Type B pancreatic cell (in vitro differentiated cells): ENCODE measurements at regions not wholly inside any gene's neighbourhood (a gene's known extent, or its start where the extent isn't known, plus 50 kb on each side); places are given as distances from the start of the nearest gene placed in this dataset.

Source experiments
- DNase-seq: peaks from one replicate; pipeline ENCODE4 v3.0.0; 2021; ENCODE audit warnings: mixed read lengths; ENCODE audit not compliant: unreplicated experiment; ENCODE audit errors: extremely low spot score
- H3K27ac Mint-ChIP-seq: 2 replicates; pipeline ENCODE4 v1.8.0; 2021; ENCODE audit warnings: mild to moderate bottlenecking, mixed read lengths
- H3K27me3 Mint-ChIP-seq: 2 replicates; pipeline ENCODE4 v1.8.0; 2021; ENCODE audit warnings: mixed read lengths
- H3K36me3 Mint-ChIP-seq: 2 replicates; pipeline ENCODE4 v1.8.0; 2021; ENCODE audit warnings: mixed read lengths
- H3K4me1 Mint-ChIP-seq: one replicate; pipeline ENCODE4 v1.8.0; 2021; ENCODE audit warnings: mixed read lengths; ENCODE audit not compliant: unreplicated experiment
- H3K4me3 Mint-ChIP-seq: 2 replicates; pipeline ENCODE4 v1.8.0; 2021; ENCODE audit warnings: mild to moderate bottlenecking, mixed read lengths
- H3K9me3 Mint-ChIP-seq: 2 replicates; pipeline ENCODE4 v1.8.0; 2021; ENCODE audit warnings: mixed read lengths
- TF ChIP-seq, protein P1 (sequence below): fragments of 200-600 bp; sonication (generic); conservative IDR thresholded peaks from 2 replicates; pipeline ENCODE4 v1.5.0; 2021; ENCODE audit warnings: antibody characterized with exemption, mild to moderate bottlenecking

- Mint-ChIP-seq H3K27me3 (no peaks in the 10 kb centered on the region), H3K9me3 (peaks cover 4% of the 10 kb centered on the region), H3K4me3 (no peak overlapping the region), H3K4me1 (peaks cover 16% of the 10 kb centered on the region), H3K27ac (no peak overlapping the region), H3K36me3 (peaks cover 3% of the 10 kb centered on the region)
- TF ChIP-seq, protein P1, sequence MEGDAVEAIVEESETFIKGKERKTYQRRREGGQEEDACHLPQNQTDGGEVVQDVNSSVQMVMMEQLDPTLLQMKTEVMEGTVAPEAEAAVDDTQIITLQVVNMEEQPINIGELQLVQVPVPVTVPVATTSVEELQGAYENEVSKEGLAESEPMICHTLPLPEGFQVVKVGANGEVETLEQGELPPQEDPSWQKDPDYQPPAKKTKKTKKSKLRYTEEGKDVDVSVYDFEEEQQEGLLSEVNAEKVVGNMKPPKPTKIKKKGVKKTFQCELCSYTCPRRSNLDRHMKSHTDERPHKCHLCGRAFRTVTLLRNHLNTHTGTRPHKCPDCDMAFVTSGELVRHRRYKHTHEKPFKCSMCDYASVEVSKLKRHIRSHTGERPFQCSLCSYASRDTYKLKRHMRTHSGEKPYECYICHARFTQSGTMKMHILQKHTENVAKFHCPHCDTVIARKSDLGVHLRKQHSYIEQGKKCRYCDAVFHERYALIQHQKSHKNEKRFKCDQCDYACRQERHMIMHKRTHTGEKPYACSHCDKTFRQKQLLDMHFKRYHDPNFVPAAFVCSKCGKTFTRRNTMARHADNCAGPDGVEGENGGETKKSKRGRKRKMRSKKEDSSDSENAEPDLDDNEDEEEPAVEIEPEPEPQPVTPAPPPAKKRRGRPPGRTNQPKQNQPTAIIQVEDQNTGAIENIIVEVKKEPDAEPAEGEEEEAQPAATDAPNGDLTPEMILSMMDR, result no peak
- no peak for DNase-seq
Measured at GRCh38 chr13:76017861-76018556, 381.9 kb downstream of the LMO7 start.

DNA sequence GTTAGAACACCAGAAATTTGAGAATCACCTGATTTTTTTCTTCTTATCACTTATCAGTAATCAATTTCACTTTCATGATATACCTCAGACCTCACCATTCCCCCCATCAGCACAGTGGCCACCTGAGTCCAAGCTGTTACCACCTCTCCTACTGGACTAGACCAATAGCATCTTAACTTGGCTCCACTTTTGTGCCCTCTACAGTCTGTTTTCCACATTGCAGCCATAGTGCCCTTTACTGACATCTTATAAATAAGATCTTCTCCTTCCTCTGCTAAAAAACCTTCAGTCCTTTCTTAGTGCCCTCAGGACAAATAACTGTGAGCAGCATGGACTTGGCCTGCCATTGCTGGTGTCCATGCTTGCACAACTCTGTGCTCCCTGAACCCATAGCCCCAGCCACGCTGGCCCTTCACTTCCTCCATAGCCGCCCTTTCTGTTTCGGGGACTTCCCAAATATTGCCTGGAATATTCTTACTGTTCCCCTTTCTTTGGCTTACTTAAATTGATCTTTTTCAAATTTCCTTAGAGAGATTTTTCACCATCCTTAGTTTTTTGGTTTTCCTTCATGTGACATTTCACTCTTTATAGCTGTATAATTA is 380.8 kb downstream of the LMO7 start:
- Mint-ChIP-seq H3K4me3 (no peak overlapping the region), H3K4me1 (peaks cover 14% of the 10 kb centered on the region), H3K9me3 (peaks cover 4% of the 10 kb centered on the region), H3K36me3 (peaks cover 3% of the 10 kb centered on the region), H3K27ac (no peak overlapping the region), H3K27me3 (no peaks in the 10 kb centered on the region)
- TF ChIP-seq, protein P1, result peak; percentile 65
- no peak for DNase-seq

GRCh38 chr13:76014406-76015318 is 378.5 kb downstream of the LMO7 start:
- Mint-ChIP-seq H3K27me3 (no peaks in the 10 kb centered on the region), H3K4me1 (peaks cover 17% of the 10 kb centered on the region), H3K4me3 (no peak overlapping the region), H3K9me3 (peaks cover 4% of the 10 kb centered on the region), H3K36me3 (peaks cover 3% of the 10 kb centered on the region), H3K27ac (no peak overlapping the region)
- TF ChIP-seq, protein P1, result no peak
- no peak for DNase-seq

DNA sequence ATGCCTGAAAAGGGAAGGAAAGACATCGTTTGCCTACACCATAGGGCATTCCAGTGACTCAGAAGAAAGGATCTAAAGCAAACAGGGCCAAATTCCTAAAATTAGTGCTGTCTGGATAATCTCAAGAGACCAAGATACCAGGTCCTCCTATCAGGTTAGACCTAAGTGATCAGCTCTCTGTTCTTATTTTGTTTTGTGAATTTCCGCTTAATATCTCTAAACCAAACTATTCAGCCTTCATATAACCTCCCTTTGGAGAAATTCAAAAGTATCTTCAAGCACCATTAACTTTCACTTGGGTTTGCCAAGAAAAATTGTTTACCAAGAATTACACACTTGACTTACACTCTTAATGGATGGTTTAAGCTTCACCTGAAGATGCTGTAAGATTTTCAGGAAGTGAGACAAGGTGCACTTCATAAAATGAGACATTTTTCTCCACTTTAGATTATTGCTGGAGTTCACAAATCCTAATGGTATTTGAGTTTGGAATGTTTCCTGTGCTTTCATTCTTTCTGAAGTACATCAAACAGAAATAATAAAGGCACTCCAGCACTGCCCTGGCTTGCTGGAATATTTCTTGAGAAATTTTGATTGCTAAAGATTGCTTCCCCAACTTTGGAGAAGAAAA is 376.1 kb downstream of the LMO7 start:
- no peak for DNase-seq
- TF ChIP-seq, protein P1, result no peak
- H3K4me1 Mint-ChIP-seq, result peaks cover 17% of the 10 kb centered on the region
- peaks cover 4% of the 10 kb centered on the region for H3K9me3 Mint-ChIP-seq
- H3K27ac Mint-ChIP-seq, result no peak overlapping the region
- no peaks in the 10 kb centered on the region for H3K27me3 Mint-ChIP-seq
- H3K36me3 Mint-ChIP-seq, result peaks cover 3% of the 10 kb centered on the region
- no peak overlapping the region for H3K4me3 Mint-ChIP-seq

- Mint-ChIP-seq H3K27me3 (no peaks in the 10 kb centered on the region), H3K27ac (no peak overlapping the region), H3K4me1 (peaks cover 8% of the 10 kb centered on the region)
Measured at GRCh38 chr13:76009267-76009890, 373.2 kb downstream of the LMO7 start.

More at GRCh38 chr13:76009267-76009890, 373.2 kb downstream of the LMO7 start:
- H3K36me3 Mint-ChIP-seq, result peaks cover 3% of the 10 kb centered on the region
- no peak overlapping the region for H3K4me3 Mint-ChIP-seq
- peaks cover 3% of the 10 kb centered on the region for H3K9me3 Mint-ChIP-seq
- TF ChIP-seq, protein P1, result no peak
- DNase-seq, result no peak
